ENCODE measurements at regions not wholly inside any gene's neighbourhood (a gene's known extent, or its start where the extent isn't known, plus 50 kb on each side); places are given as distances from the start of the nearest gene placed in this dataset.

- ChIA-PET RAD21 (ENCODE audit: low non-redundant PET in 1 of 2, low total read pairs in 2 of 2, uncharacterized antibody in 2 of 2, unreplicated experiment in 2 of 2) (no interaction called here), POLR2A (no interaction called here)
- no TSS peak for BruUV-seq (replicated peaks)
Measured at GRCh38 chr6:33869121-33869520, 65.3 kb upstream of the MLN start.

More at GRCh38 chr6:33869121-33869520, 65.3 kb upstream of the MLN start:
- TF ChIP-seq ATF3 (IDR thresholded peaks at IDR 0.05) (no peak), ZNF274 (IDR thresholded peaks at IDR 0.05; ENCODE audit: low read depth, low read length) (no peak), ELF1 (IDR thresholded peaks at IDR 0.05; ENCODE audit: borderline replicate concordance, low read depth) (no peak), TCF7L2 (IDR thresholded peaks at IDR 0.05; ENCODE audit: borderline replicate concordance, extremely low read depth, insufficient read depth, insufficient read length) (no peak), ZBTB33 (IDR thresholded peaks at IDR 0.05; ENCODE audit: extremely low read depth, insufficient replicate concordance, low read length) (no peak), YY1 (IDR thresholded peaks at IDR 0.05; ENCODE audit: extremely low read depth, insufficient replicate concordance, low read depth, low read length) (no peak), SP1 (IDR thresholded peaks at IDR 0.05; ENCODE audit: low read depth) (no peak), CEBPB (IDR thresholded peaks at IDR 0.05; ENCODE audit: low read depth) (no peak), POLR2AphosphoS5 (IDR thresholded peaks at IDR 0.05; ENCODE audit: low read depth, low read length) (no peak), EZH2 (IDR thresholded peaks at IDR 0.05) (no peak), EGR1 (IDR thresholded peaks at IDR 0.05; ENCODE audit: low read depth) (no peak), CTCF (IDR thresholded peaks at IDR 0.05 in 2 of 3, conservative IDR thresholded peaks at IDR 0.05 in 1 of 3; ENCODE audit: borderline replicate concordance in 1 of 3, insufficient read depth in 1 of 3, low read depth in 2 of 3, low read length in 2 of 3) (no peak), FOSL1 (IDR thresholded peaks at IDR 0.05; ENCODE audit: low read depth) (no peak), SIN3A (IDR thresholded peaks at IDR 0.05; ENCODE audit: low read depth) (no peak), EZH2phosphoT487 (IDR thresholded peaks at IDR 0.05; ENCODE audit: borderline replicate concordance) (no peak), CBX3 (IDR thresholded peaks at IDR 0.05; ENCODE audit: low read depth) (no peak), REST (IDR thresholded peaks at IDR 0.05; ENCODE audit: low read depth) (no peak), MAX (IDR thresholded peaks at IDR 0.05) (no peak)
- Histone ChIP-seq H2AFZ (ENCODE audit: low read depth, low read length, poor library complexity, severe bottlenecking) (no peak overlapping the region), H3K27me3 (ENCODE audit: insufficient read depth, low read length) (no peaks in the 10 kb centered on the region), H3K27ac (ENCODE audit: low read depth, low read length) (no peak overlapping the region), H3K9ac (ENCODE audit: low read length) (no peak overlapping the region), H4K20me1 (ENCODE audit: insufficient read depth) (no peaks in the 10 kb centered on the region), H3K9me3 (ENCODE audit: control insufficient read depth in 1 of 2, insufficient read depth in 1 of 2, low read depth in 1 of 2, low read length in 2 of 2) (no peaks in the 10 kb centered on the region), H3K4me2 (ENCODE audit: low read length) (no peak overlapping the region), H3K4me1 (ENCODE audit: control insufficient read depth in 1 of 2, insufficient read depth in 2 of 2, low read length in 2 of 2) (no peaks in the 10 kb centered on the region), H3K36me3 (ENCODE audit: control insufficient read depth in 1 of 2, insufficient read depth in 2 of 2, low read length in 2 of 2) (no peaks in the 10 kb centered on the region), H3K4me3 (replicated peaks in 1 of 2; ENCODE audit: low read depth in 1 of 2, low read length in 2 of 2) (no peak overlapping the region), H3K79me2 (ENCODE audit: insufficient read depth, low read length) (no peaks in the 10 kb centered on the region), H3K9me2 (ENCODE audit: insufficient read depth) (no peaks in the 10 kb centered on the region)
- ATAC-seq (no peak), DNase-seq (ENCODE audit: low read depth, low spot score) (no peak)
- CTCF ChIA-PET = no interaction called here
- intact Hi-C loops (cut with micrococcal nuclease) = no loop called here

All from HCT116 (cell line).